Mesenchymal stem cell (in vitro differentiated cells and primary cell): ENCODE measurements at regions not wholly inside any gene's neighbourhood (a gene's known extent, or its start where the extent isn't known, plus 50 kb on each side); places are given as distances from the start of the nearest gene placed in this dataset.

Experiments used
- DNase-seq: peaks from one replicate; pipeline ENCODE4 v3.0.0-alpha.2; 2013
- H2AFZ ChIP-seq: one replicate; pipeline ENCODE4 v1.6.1; 2013; ENCODE audit warnings: low read depth, mild to moderate bottlenecking, control low read depth, inconsistent platforms, low read length, moderate library complexity
- H2AK5ac ChIP-seq: 2 replicates; pipeline ENCODE4 v1.6.1; 2013; ENCODE audit warnings: low read length, moderate library complexity, mild to moderate bottlenecking, inconsistent platforms; ENCODE audit not compliant: severe bottlenecking
- H2BK120ac ChIP-seq: one replicate; pipeline ENCODE4 v1.6.1; 2013; ENCODE audit warnings: low read depth, mild to moderate bottlenecking, inconsistent platforms, low read length, moderate library complexity
- H2BK12ac ChIP-seq, 2 experiments: one replicate each; pipeline ENCODE4 v1.6.1; 2013; ENCODE audit warnings: inconsistent platforms in 2 of 2, low read length in 2 of 2, mild to moderate bottlenecking in 2 of 2, moderate library complexity in 2 of 2, control low read depth in 1 of 2
- H2BK15ac ChIP-seq: one replicate; pipeline ENCODE4 v1.6.1; 2013; ENCODE audit warnings: mild to moderate bottlenecking, low read depth, inconsistent platforms; ENCODE audit not compliant: poor library complexity, severe bottlenecking
- H2BK5ac ChIP-seq: 2 replicates; pipeline ENCODE4 v1.6.1; 2013; ENCODE audit warnings: low read depth, mild to moderate bottlenecking, low read length, control low read depth, inconsistent platforms; ENCODE audit not compliant: poor library complexity, severe bottlenecking
- H3K14ac ChIP-seq, 2 experiments: one replicate each; pipeline ENCODE4 v1.6.1; 2013; ENCODE audit warnings: inconsistent platforms in 2 of 2, low read length in 2 of 2, control low read depth in 1 of 2, mild to moderate bottlenecking in 1 of 2, moderate library complexity in 1 of 2
- H3K18ac ChIP-seq, 2 experiments: one replicate each; pipeline ENCODE4 v1.6.1; 2013; ENCODE audit warnings: inconsistent platforms in 2 of 2, low read length in 2 of 2, control low read depth in 1 of 2, low read depth in 1 of 2, mild to moderate bottlenecking in 1 of 2
- H3K23ac ChIP-seq, 2 experiments: one replicate each; pipeline ENCODE4 v1.6.1; 2013; ENCODE audit warnings: inconsistent platforms in 2 of 2, low read length in 2 of 2, mild to moderate bottlenecking in 2 of 2, moderate library complexity in 2 of 2, control low read depth in 1 of 2
- H3K27ac ChIP-seq: 2 replicates; pipeline ENCODE4 v1.5.1; 2013; ENCODE audit warnings: mild to moderate bottlenecking, moderate library complexity, low read length, control low read depth, inconsistent platforms; ENCODE audit not compliant: poor library complexity, severe bottlenecking
- H3K27me3 ChIP-seq, 2 experiments: 2 replicates each; pipeline versions ENCODE4 v1.6.1 to v1.7.0; 2013; ENCODE audit warnings: low read length in 2 of 2, mild to moderate bottlenecking in 2 of 2, moderate library complexity in 2 of 2, control low read depth in 1 of 2, inconsistent platforms in 1 of 2; ENCODE audit not compliant: control insufficient read depth in 1 of 2, insufficient read depth in 1 of 2
- H3K36me3 ChIP-seq, 2 experiments: 2 replicates each; pipeline versions ENCODE4 v1.6.1 to v1.7.0; 2013; ENCODE audit warnings: low read length in 2 of 2, control low read depth in 1 of 2, inconsistent platforms in 1 of 2, low read depth in 1 of 2, mild to moderate bottlenecking in 1 of 2; ENCODE audit not compliant: insufficient read depth in 2 of 2, control insufficient read depth in 1 of 2
- H3K4ac ChIP-seq, 2 experiments: one replicate each; pipeline ENCODE4 v1.6.1; 2013; ENCODE audit warnings: inconsistent platforms in 2 of 2, low read length in 2 of 2, mild to moderate bottlenecking in 2 of 2, moderate library complexity in 2 of 2, control low read depth in 1 of 2, low read depth in 1 of 2
- H3K4me1 ChIP-seq: 2 replicates; pipeline ENCODE4 v1.6.1; 2013; ENCODE audit warnings: low read depth, low read length, control low read depth; ENCODE audit not compliant: control insufficient read depth, insufficient read depth
- H3K4me2 ChIP-seq: 2 replicates; pipeline ENCODE4 v1.6.1; 2013; ENCODE audit warnings: low read length, mild to moderate bottlenecking, inconsistent platforms; ENCODE audit not compliant: poor library complexity, severe bottlenecking
- H3K4me3 ChIP-seq, 2 experiments: 2 replicates each; pipeline versions ENCODE4 v1.5.1 to v1.7.0; 2013; ENCODE audit warnings: low read length in 2 of 2, mild to moderate bottlenecking in 2 of 2, control low read depth in 1 of 2, low read depth in 1 of 2; ENCODE audit not compliant: insufficient read depth in 1 of 2
- H3K79me1 ChIP-seq: replicated peaks from 2 replicates; pipeline ENCODE4 v1.6.1; 2013; ENCODE audit warnings: mild to moderate bottlenecking, control low read depth, low read length, inconsistent platforms; ENCODE audit not compliant: poor library complexity, severe bottlenecking
- H3K9ac ChIP-seq: 2 replicates; pipeline ENCODE4 v1.7.0; 2013; ENCODE audit warnings: mild to moderate bottlenecking, low read length, moderate library complexity
- H3K9me3 ChIP-seq: 2 replicates; pipeline ENCODE4 v1.7.0; 2013; ENCODE audit warnings: mild to moderate bottlenecking, low read length; ENCODE audit not compliant: control insufficient read depth
- H4K8ac ChIP-seq: one replicate; pipeline ENCODE4 v1.6.1; 2013; ENCODE audit warnings: inconsistent platforms, mild to moderate bottlenecking, low read length, moderate library complexity
- H4K91ac ChIP-seq: one replicate; pipeline ENCODE4 v1.6.1; 2013; ENCODE audit warnings: mild to moderate bottlenecking, low read length, inconsistent platforms
- WGBS: methylation state at CpG from one replicate; pipeline ENCODE4 v1.1.7; 2013; ENCODE audit warnings: mixed read lengths; 5-methylcytosine and 5-hydroxymethylcytosine counted together

GRCh38 chr5:89232139-89232603 is 349.2 kb upstream of the MEF2C start:
- Histone ChIP-seq H3K14ac (no peak overlapping the region), H3K4ac (no peak overlapping the region), H3K23ac (no peak overlapping the region), H3K36me3 (no peaks in the 10 kb centered on the region), H3K27me3 (no peaks in the 10 kb centered on the region), H4K91ac (no peak overlapping the region), H3K79me1 (no peaks in the 10 kb centered on the region), H3K27ac (no peak overlapping the region), H3K18ac (no peak overlapping the region), H2BK12ac (no peak overlapping the region), H2BK15ac (no peak overlapping the region), H3K9me3 (no peaks in the 10 kb centered on the region), H2AK5ac (no peak overlapping the region), H3K4me3 (no peak overlapping the region), H3K4me2 (no peak overlapping the region), H3K4me1 (no peaks in the 10 kb centered on the region), H2AFZ (no peak overlapping the region), H3K9ac (no peak overlapping the region), H2BK120ac (no peak overlapping the region), H4K8ac (no peak overlapping the region), H2BK5ac (no peak overlapping the region)
- DNase-seq = no peak
- WGBS = no CpG with 5 or more reads among the region's 3 CpGs

- no peaks in the 10 kb centered on the region for H3K36me3 ChIP-seq
- H2AK5ac ChIP-seq = no peak overlapping the region
- no peak overlapping the region for H2AFZ ChIP-seq
- peak overlapping the region in 1 of 2 experiments; percentile 49 for H3K4ac ChIP-seq
- no peak for DNase-seq
- H3K9ac ChIP-seq = no peak overlapping the region
- no peaks in the 10 kb centered on the region for H3K4me1 ChIP-seq
- H3K79me1 ChIP-seq = no peaks in the 10 kb centered on the region
- no peak overlapping the region for H2BK120ac ChIP-seq
- H3K4me3 ChIP-seq = no peak overlapping the region
- H4K8ac ChIP-seq = no peak overlapping the region
- H3K23ac ChIP-seq = no peak overlapping the region
- H2BK15ac ChIP-seq = no peak overlapping the region
- H2BK5ac ChIP-seq = no peak overlapping the region
- no peak overlapping the region for H4K91ac ChIP-seq
- H3K27ac ChIP-seq = no peak overlapping the region
- 100% methylated on average over 1 of the region's 2 CpGs for WGBS
- peak overlapping the region in 1 of 2 experiments; percentile 73 for H2BK12ac ChIP-seq
- no peak overlapping the region for H3K4me2 ChIP-seq
- H3K27me3 ChIP-seq = no peaks in the 10 kb centered on the region
- H3K14ac ChIP-seq = peak overlapping the region in 1 of 2 experiments; percentile 92
- peak overlapping the region in 1 of 2 experiments; percentile 30 for H3K18ac ChIP-seq
- H3K9me3 ChIP-seq = no peaks in the 10 kb centered on the region
These were observed 347.2 kb upstream of the MEF2C start for GRCh38 chr5:89230178-89230577.

GRCh38 chr5:89229331-89230070 is 346.5 kb upstream of the MEF2C start:
- Histone ChIP-seq H3K79me1 (no peaks in the 10 kb centered on the region), H3K27ac (no peak overlapping the region), H2BK12ac (no peak overlapping the region), H2BK120ac (no peak overlapping the region), H3K23ac (no peak overlapping the region), H3K4ac (no peak overlapping the region), H2BK5ac (no peak overlapping the region), H3K27me3 (no peaks in the 10 kb centered on the region), H3K36me3 (no peaks in the 10 kb centered on the region), H4K8ac (no peak overlapping the region), H3K14ac (no peak overlapping the region), H3K9ac (no peak overlapping the region), H3K18ac (peak overlapping the region in 1 of 2 experiments; percentile 30), H2AK5ac (no peak overlapping the region), H2AFZ (no peak overlapping the region), H3K4me3 (no peak overlapping the region), H2BK15ac (no peak overlapping the region), H4K91ac (no peak overlapping the region), H3K4me1 (no peaks in the 10 kb centered on the region), H3K9me3 (no peaks in the 10 kb centered on the region), H3K4me2 (no peak overlapping the region)
- WGBS = 94% methylated on average over 8 of the region's 8 CpGs
- no peak for DNase-seq

GRCh38 chr5:89228355-89228754 is 345.4 kb upstream of the MEF2C start:
- no peaks in the 10 kb centered on the region for H3K36me3 ChIP-seq
- WGBS = 88% methylated on average over 1 of the region's 1 CpG

More at GRCh38 chr5:89228355-89228754, 345.4 kb upstream of the MEF2C start:
- Histone ChIP-seq H3K14ac (no peak overlapping the region), H3K9me3 (no peaks in the 10 kb centered on the region), H3K4me3 (no peak overlapping the region), H2BK120ac (no peak overlapping the region), H3K18ac (no peak overlapping the region), H3K27me3 (no peaks in the 10 kb centered on the region), H3K9ac (no peak overlapping the region), H2AFZ (no peak overlapping the region), H4K8ac (no peak overlapping the region), H2AK5ac (no peak overlapping the region), H2BK5ac (no peak overlapping the region), H4K91ac (no peak overlapping the region), H3K4me1 (no peaks in the 10 kb centered on the region), H2BK15ac (no peak overlapping the region), H3K27ac (no peak overlapping the region), H2BK12ac (no peak overlapping the region), H3K4ac (no peak overlapping the region), H3K23ac (no peak overlapping the region), H3K4me2 (no peak overlapping the region), H3K79me1 (no peaks in the 10 kb centered on the region)
- no peak for DNase-seq
